Right atrium auricular region (tissue), 2 donors: ENCODE measurements at regions not wholly inside any gene's neighbourhood (a gene's known extent, or its start where the extent isn't known, plus 50 kb on each side); places are given as distances from the start of the nearest gene placed in this dataset.
"Not testable (repeated sequence)": the region's sequence is repeated elsewhere in the genome, so short reads cannot be mapped to it uniquely, and the experiment has no call there.

Experiments
- DNase-seq: peaks from one replicate; pipeline ENCODE4 v3.0.0-alpha.2; 2019; ENCODE audit warnings: low spot score
- H3K27ac ChIP-seq, 2 donors: fragments of 200-600 bp; sonication (generic); 1 replicate in 1 of 2; 2 replicates in 1 of 2; pipeline ENCODE4 v1.5.1; 2016 to 2019
- H3K27me3 ChIP-seq, 2 donors: fragments of 200-600 bp; sonication (generic); one replicate each; pipeline versions ENCODE4 v1.5.1 to v1.6.0; 2017 to 2019
- H3K36me3 ChIP-seq: fragments of 200-600 bp; sonication (generic); one replicate; pipeline ENCODE4 v1.5.1; 2016
- H3K4me1 ChIP-seq, 2 donors: fragments of 200-600 bp; sonication (generic); one replicate each; pipeline versions ENCODE4 v1.5.1 to v1.6.0; 2017 to 2019
- H3K4me3 ChIP-seq, 2 donors: fragments of 200-600 bp; sonication (generic); 1 replicate in 1 of 2; 2 replicates in 1 of 2; pipeline ENCODE4 v1.5.1; 2017 to 2019; ENCODE audit warnings: mild to moderate bottlenecking in 1 of 2, moderate library complexity in 1 of 2
- H3K9me3 ChIP-seq, 2 donors: fragments of 200-600 bp; sonication (generic); one replicate each; pipeline ENCODE4 v1.5.1; 2019
- CTCF ChIP-seq, 2 donors: fragments of 200-600 bp; sonication (generic); IDR thresholded peaks; one replicate each; pipeline ENCODE4 v1.5.1; 2019; ENCODE audit warnings: antibody characterized with exemption in 2 of 2

GRCh38 chr2:4096978-4097766, 393.8 kb downstream of the DCDC2C start:
- Histone ChIP-seq H3K4me3 (no peak overlapping the region), H3K27ac (no peak overlapping the region), H3K36me3 (no peaks in the 10 kb centered on the region), H3K27me3 (no peaks in the 10 kb centered on the region), H3K4me1 (no peaks in the 10 kb centered on the region), H3K9me3 (no peaks in the 10 kb centered on the region)
- DNase-seq, result no peak
- no peak for TF ChIP-seq CTCF (IDR thresholded peaks at IDR 0.05)

GRCh38 chr2:4098137-4098536, 394.8 kb downstream of the DCDC2C start:
- no peak for DNase-seq
- H3K36me3 ChIP-seq, result no peaks in the 10 kb centered on the region
- no peaks in the 10 kb centered on the region for H3K27me3 ChIP-seq
- no peaks in the 10 kb centered on the region for H3K9me3 ChIP-seq
- H3K4me3 ChIP-seq, result no peak overlapping the region
- H3K4me1 ChIP-seq, result no peaks in the 10 kb centered on the region
- H3K27ac ChIP-seq, result no peak overlapping the region
- no peak for TF ChIP-seq CTCF (IDR thresholded peaks at IDR 0.05)

GRCh38 chr2:4101936-4102335, 398.6 kb downstream of the DCDC2C start:
- H3K4me1 ChIP-seq, result no peaks in the 10 kb centered on the region
- no peak for DNase-seq
- H3K27ac ChIP-seq, result no peak overlapping the region
- no peaks in the 10 kb centered on the region for H3K9me3 ChIP-seq
- no peak overlapping the region for H3K4me3 ChIP-seq
- no peaks in the 10 kb centered on the region for H3K36me3 ChIP-seq
- no peak for TF ChIP-seq CTCF (IDR thresholded peaks at IDR 0.05)
- H3K27me3 ChIP-seq, result no peaks in the 10 kb centered on the region

GRCh38 chr2:4107179-4107578, 403.8 kb downstream of the DCDC2C start:
- no peaks in the 10 kb centered on the region for H3K4me1 ChIP-seq
- DNase-seq, result no peak

GRCh38 chr2:4110273-4110672, 406.9 kb downstream of the DCDC2C start:
- H3K27ac ChIP-seq, result no peak overlapping the region
- no peak for DNase-seq
- no peak for TF ChIP-seq CTCF (IDR thresholded peaks at IDR 0.05)
- no peaks in the 10 kb centered on the region for H3K4me1 ChIP-seq
- no peaks in the 10 kb centered on the region for H3K9me3 ChIP-seq
- H3K27me3 ChIP-seq, result no peaks in the 10 kb centered on the region
- H3K4me3 ChIP-seq, result no peak overlapping the region
- H3K36me3 ChIP-seq, result no peaks in the 10 kb centered on the region

More at GRCh38 chr2:4107179-4107578, 403.8 kb downstream of the DCDC2C start:
- H3K4me3 ChIP-seq, result no peak overlapping the region
- TF ChIP-seq CTCF (IDR thresholded peaks at IDR 0.05), result no peak
- no peaks in the 10 kb centered on the region for H3K36me3 ChIP-seq
- no peak overlapping the region for H3K27ac ChIP-seq
- H3K27me3 ChIP-seq, result no peaks in the 10 kb centered on the region
- no peaks in the 10 kb centered on the region for H3K9me3 ChIP-seq

- H3K27ac ChIP-seq, H3K27me3 ChIP-seq, DNase-seq, H3K9me3 ChIP-seq, H3K36me3 ChIP-seq, H3K4me3 ChIP-seq, H3K4me1 ChIP-seq: not testable (repeated sequence)
Observed at GRCh38 chr2:4115435-4115834, 412.1 kb downstream of the DCDC2C start.
